GM18505 (cell line): ENCODE measurements at regions not wholly inside any gene's neighbourhood (a gene's known extent, or its start where the extent isn't known, plus 50 kb on each side); places are given as distances from the start of the nearest gene placed in this dataset.
"Not testable (repeated sequence)": the region's sequence is repeated elsewhere in the genome, so short reads cannot be mapped to it uniquely, and the experiment has no call there.

ENCODE experiments used
- ATAC-seq: cut with Tn5 transposase; IDR thresholded peaks from one replicate; pipeline ENCODE4 v1.9.1; 2021; ENCODE audit not compliant: unreplicated experiment
- POLR2A ChIP-seq: IDR thresholded peaks from 4 replicates; pipeline ENCODE4 v1.6.1; 2011; ENCODE audit warnings: borderline replicate concordance; ENCODE audit not compliant: insufficient read depth, insufficient read length; ENCODE audit errors: extremely low read depth

DNA sequence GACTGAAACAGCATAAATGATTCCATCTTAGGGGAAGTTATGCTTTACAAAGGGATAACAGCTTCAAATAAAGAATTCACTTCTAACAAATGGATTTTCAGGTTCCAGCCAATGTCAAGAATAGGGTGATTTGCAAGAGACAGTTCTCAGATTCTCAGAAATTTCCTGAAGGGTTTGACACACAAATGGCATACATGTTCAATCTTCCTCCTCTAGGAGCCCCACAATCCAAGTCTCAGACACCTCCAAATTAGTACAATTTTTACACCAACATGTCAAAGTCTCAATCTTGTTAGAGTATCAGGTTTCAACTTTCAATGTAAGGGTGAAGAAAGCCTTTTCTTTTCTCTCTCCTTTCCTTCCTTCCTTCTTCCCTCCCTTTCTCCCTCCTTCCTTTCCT, 996.6 kb downstream of the TLE1 start:
- TF ChIP-seq POLR2A = no peak
- no peak for ATAC-seq

- no peak for TF ChIP-seq POLR2A
- no peak for ATAC-seq
These were observed 998.1 kb downstream of the TLE1 start for GRCh38 chr9:80691229-80691628.

DNA sequence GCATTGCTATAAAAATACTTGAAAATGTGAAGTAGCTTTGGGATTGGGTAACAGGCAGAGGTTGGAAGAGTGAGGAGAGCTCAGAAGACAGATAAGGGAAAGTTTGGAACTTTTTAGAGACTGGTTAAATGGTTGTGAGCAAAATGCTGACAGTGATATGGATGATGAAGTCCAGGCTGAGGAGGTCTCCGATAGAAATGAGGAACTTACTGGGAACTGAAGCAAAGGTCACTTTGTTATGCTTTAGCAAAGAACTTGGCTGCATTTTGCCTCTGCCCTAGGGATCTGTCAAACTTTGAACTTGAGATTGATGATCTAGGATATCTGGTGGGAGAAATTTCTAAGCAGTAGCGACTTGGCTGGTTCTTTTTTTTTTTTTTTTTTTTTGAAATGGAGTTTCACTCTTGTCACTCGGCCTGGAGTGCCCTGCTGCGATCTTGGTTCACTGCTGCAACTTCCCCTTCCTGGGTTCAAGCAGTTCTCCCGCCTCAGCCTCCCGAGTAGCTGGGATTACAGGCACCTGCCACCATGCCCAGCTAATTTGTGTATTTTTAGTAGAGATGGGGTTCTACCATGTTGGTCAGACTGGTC, 998.9 kb downstream of the TLE1 start:
- no peak for ATAC-seq
- TF ChIP-seq POLR2A = no peak

DNA sequence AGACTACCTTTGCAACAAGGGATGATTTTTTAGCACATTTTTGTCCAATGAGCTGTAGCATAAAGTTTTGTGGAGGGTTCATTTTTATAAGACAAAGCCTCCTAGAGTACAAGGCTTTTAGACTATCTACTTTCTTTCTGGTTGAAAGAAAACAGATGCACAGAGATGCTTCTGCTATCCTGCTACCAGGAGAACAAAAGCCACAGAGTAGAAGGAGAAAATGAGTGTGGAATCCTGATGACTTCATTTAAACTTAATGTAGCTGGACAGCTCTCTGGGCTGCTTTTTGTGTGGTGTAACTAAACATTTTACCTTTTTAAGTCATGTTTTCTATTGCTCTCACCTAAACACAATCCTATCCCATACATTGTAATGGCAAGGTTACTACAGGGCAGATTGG, 1009.4 kb downstream of the TLE1 start:
- no peak for TF ChIP-seq POLR2A
- no peak for ATAC-seq

- no peak for TF ChIP-seq POLR2A
- ATAC-seq = no peak
These were observed 1010.4 kb downstream of the TLE1 start for GRCh38 chr9:80678906-80679305.

DNA sequence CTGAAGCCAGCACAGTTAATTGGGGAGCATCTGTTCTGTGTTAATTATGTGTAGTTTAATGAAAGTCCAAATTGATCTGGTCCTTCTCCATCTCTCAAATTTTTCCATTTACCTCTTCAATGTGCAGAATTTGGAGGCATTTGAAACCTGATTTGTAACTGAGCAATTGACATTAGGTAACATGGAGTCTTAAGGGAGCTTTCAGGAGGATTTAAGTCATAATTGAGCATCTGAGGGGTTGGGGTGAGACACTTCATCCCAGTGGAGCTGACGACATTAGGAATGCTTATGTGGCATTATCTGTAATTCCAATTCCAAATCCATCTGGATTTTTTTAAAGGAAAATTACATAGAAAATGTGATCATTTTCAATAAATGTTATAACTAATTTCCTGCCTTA, 1015.9 kb downstream of the TLE1 start:
- ATAC-seq = no peak
- TF ChIP-seq POLR2A = no peak

GRCh38 chr9:80665479-80665878, 1023.9 kb downstream of the TLE1 start:
- no peak for ATAC-seq
- no peak for TF ChIP-seq POLR2A

DNA sequence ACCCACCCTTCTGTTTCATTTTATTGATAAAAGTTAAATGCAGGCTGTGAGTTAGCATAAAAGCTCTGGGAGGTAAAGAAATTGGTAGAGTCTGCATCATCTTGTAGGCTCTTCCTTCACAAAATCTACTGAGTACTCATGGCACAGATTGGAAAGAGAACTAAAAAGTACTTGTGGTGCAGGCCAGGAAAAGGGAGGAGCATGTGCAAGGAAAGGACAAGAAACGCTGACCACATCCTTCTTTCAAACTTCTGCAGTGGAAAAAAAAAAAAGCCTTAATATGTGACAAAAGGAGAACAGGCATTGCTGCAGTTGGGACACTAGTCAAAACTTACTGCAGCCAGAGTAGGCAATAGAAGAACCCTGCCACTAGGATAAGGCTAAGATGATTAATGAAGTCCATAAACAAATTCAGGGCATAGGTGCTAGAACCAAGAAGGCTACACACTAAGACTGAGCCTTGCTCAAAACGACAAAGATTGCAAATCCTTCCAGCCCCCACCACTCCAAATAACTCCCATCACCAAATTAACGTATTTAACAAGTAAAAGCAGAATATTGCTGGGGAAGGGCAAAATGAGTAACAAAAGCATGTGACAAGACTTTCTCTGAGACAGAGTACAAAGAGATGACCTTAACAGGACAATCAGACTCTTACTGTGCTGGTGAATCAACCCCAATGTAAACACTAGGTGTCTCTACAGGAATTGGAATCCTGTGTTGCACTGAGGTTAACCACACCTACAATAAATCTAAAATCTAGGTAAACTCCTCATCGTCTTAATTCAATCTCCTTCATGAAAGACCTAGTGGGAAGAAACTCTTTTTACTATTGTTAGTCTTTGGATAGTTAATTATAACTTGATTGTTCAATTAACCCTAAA, 1024.8 kb downstream of the TLE1 start:
- no peak for TF ChIP-seq POLR2A
- ATAC-seq = no peak

DNA sequence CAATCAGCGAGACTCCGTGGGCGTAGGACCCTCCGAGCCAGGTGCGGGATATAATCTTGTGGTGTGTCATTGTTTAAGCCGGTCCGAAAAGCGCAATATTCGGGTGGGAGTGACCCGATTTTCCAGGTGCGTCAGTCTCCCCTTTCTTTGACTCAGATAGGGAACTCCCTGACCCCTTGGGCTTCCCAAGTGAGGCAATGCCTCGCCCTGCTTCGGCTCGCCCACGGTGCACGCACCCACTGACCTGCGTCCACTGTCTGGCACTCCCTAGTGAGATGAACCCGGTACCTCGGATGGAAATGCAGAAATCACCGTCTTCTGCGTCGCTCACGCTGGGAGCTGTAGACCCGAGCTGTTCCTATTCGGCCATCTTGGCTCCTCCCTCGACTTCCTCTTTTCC, 1029.6 kb downstream of the TLE1 start:
- not testable (repeated sequence) for ATAC-seq

DNA sequence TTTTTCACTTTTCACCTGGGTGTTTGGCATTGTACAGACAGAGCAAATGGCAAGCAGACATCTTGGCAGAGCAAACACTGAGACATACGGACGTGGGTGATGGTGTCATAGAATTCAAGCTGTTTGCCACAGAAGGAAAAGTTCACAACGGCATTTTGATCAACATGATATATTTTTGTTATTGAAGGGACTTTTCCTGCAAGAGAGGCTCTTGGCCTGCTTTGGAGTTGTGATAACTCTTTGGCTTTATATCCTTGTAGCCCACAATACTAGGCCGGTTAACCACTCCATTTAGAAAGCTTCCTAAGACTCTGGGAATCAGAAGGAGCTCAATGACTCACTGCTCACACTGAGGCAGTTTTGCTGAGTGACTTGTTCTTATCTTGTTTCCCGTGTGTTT, 1038.3 kb downstream of the TLE1 start:
- no peak for ATAC-seq
- no peak for TF ChIP-seq POLR2A

- no peak for ATAC-seq
- TF ChIP-seq POLR2A = no peak
These were observed 1039.9 kb downstream of the TLE1 start for GRCh38 chr9:80649496-80649895.

DNA sequence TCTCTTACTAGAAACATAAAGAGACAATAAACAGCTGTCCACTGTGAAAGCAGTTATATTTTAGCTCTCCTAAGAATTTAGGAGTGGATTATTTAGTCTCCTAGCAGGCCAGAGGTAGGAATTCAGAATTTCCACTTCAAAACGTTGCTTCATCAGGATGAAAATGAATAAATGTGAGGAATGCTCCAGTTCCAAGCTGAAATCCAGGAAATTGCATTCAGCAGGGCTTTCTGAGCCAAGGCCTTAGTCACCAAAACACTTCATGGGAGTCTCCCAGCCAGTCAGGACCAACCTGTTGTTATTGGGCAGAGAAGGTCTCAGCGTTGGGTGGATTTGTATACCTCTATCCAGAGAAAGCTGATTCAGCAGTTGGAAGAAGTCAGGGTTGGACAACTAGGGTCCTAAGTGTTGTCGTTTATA, 1040.3 kb downstream of the TLE1 start:
- TF ChIP-seq POLR2A = no peak
- no peak for ATAC-seq

DNA sequence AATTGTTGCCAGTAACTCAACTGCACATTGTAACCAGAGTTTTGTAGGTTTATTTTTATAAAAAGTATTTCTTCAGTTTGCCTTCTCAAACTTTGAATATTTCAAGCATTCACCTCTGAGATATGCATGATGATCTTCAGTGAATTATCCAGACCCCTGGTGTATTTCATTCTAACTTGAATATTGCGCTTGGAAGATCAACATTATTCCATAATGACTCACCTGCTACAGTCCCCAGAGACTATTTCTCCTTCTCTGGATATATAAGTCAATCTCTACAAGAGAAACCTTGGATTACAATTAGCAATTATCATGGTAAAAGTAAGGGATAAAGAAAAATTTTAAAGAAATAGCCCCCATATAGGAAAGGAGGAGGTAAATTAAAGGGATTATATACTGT, 1041.0 kb downstream of the TLE1 start:
- no peak for ATAC-seq

DNA sequence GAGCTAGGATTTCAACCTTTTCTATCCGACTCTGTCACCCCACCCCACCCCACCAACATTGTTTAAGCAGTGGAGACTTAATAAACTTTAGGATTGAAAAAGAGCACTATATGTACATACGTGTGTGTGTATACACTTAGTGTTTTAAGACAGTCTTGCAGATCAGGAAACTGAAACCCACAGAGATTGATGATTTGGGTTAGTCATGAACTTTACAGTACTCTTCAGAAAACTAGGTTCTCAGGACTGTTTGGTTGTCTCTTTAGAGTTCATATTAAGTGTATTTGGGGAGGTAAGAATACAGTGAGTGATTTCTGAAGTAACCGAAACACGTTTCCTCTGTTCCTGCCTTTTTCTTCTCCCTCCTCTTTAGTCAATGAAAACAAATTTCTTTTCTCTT, 1043.1 kb downstream of the TLE1 start:
- ATAC-seq = no peak
- no peak for TF ChIP-seq POLR2A

More for the DNA sequence above, 1041.0 kb downstream of the TLE1 start:
- no peak for TF ChIP-seq POLR2A

DNA sequence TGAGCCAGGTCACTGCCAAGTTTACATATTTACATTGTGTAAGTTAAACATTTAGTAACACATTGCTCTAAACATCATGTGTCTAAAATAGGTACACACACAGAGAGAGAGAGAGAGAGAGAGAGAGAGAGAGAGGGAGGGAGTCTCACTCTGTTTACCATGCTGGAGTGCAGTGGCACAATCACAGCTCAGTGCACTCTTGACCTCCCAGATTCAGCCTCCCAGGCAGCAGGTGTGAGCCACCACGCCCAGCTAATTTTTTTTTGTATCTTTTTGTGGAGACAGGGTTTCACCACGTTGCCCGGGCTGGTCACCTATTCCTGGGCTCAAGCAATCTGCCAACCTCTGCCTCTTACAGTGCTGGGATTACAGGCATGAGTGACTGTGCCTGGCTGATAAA, 1045.3 kb downstream of the TLE1 start:
- no peak for TF ChIP-seq POLR2A
- no peak for ATAC-seq

- TF ChIP-seq POLR2A = no peak
- ATAC-seq = no peak
These were observed 1054.3 kb downstream of the TLE1 start for GRCh38 chr9:80635065-80635464.
